ENCODE measurements at regions not wholly inside any gene's neighbourhood (a gene's known extent, or its start where the extent isn't known, plus 50 kb on each side); places are given as distances from the start of the nearest gene placed in this dataset.

DNA sequence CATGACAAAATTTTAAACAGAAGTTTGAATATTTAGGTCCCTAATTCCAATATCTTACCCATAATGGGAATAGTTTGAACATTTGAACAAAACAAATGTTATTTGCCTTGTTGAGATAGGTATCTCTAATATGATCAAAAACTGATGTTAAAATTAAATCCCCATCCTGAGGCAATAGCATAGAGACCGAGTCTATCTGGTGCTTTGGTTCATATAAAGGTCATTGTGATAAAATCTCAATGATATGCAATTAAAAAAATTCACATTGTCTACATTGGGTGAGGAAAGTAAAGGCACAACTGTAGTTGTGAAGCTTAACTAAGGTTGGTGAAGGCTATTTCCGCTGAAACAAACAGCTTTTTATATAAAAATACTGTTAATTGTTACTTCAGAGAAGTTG is 318.3 kb downstream of the CAAP1 start:
- TF ChIP-seq, protein P1, sequence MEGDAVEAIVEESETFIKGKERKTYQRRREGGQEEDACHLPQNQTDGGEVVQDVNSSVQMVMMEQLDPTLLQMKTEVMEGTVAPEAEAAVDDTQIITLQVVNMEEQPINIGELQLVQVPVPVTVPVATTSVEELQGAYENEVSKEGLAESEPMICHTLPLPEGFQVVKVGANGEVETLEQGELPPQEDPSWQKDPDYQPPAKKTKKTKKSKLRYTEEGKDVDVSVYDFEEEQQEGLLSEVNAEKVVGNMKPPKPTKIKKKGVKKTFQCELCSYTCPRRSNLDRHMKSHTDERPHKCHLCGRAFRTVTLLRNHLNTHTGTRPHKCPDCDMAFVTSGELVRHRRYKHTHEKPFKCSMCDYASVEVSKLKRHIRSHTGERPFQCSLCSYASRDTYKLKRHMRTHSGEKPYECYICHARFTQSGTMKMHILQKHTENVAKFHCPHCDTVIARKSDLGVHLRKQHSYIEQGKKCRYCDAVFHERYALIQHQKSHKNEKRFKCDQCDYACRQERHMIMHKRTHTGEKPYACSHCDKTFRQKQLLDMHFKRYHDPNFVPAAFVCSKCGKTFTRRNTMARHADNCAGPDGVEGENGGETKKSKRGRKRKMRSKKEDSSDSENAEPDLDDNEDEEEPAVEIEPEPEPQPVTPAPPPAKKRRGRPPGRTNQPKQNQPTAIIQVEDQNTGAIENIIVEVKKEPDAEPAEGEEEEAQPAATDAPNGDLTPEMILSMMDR (IDR thresholded peaks at IDR 0.05; ENCODE audit: insufficient read depth, low read length, poor library complexity, severe bottlenecking) = no peak
- Histone ChIP-seq H3K36me3 (ENCODE audit: control insufficient read depth, insufficient read depth, low read length) (no peaks in the 10 kb centered on the region), H3K27me3 (ENCODE audit: control insufficient read depth, insufficient read depth, low read length) (no peaks in the 10 kb centered on the region), H3K4me3 (ENCODE audit: low read depth, low read length) (no peak overlapping the region)
- no peak for DNase-seq (ENCODE audit: low read depth)

DNA sequence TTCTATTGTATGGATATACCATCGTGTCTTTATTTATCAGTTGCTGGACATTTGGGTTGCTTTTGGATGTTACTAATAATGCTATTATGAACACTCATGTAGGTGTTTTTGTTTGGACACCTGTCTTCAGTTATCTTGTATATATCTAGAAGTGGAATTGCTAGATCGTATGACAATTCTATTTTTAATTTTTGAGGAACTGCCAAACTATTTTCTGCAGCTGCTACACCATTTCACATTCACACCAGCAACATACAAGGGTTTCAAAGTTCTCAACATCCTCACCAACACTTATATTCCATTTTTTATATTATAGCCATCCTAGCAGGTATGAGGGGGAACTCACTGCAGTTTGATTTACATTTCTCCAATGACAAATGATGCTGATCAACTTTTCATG is 324.6 kb downstream of the CAAP1 start:
- Histone ChIP-seq H3K27me3 (ENCODE audit: control insufficient read depth, insufficient read depth, low read length) (no peaks in the 10 kb centered on the region), H3K4me3 (ENCODE audit: low read depth, low read length) (no peak overlapping the region), H3K36me3 (ENCODE audit: control insufficient read depth, insufficient read depth, low read length) (no peaks in the 10 kb centered on the region)
- TF ChIP-seq, protein P1 (IDR thresholded peaks at IDR 0.05; ENCODE audit: insufficient read depth, low read length, poor library complexity, severe bottlenecking) = no peak
- DNase-seq (ENCODE audit: low read depth) = no peak

DNA sequence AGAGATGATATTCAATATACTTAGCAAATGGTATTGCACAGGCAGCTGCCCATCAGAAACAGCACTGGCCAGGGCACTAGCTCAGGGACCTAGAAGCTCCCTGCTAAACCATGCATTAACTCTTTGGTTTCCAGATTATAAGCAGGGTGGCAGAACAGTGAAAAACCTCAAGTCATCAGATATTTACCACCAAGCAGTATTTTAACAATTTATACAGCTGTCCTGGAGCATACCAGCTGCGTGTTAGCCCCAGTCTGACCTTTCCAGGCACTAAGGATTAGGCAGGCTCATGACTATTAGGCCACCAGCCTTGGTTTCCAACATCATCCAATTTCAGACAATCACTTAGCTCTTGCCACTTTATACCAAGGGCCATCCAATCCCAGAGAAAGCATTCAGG is 326.5 kb downstream of the CAAP1 start:
- Histone ChIP-seq H3K36me3 (ENCODE audit: control insufficient read depth, insufficient read depth, low read length) (no peaks in the 10 kb centered on the region), H3K4me3 (ENCODE audit: low read depth, low read length) (no peak overlapping the region), H3K27me3 (ENCODE audit: control insufficient read depth, insufficient read depth, low read length) (no peaks in the 10 kb centered on the region)
- DNase-seq (ENCODE audit: low read depth) = no peak
- TF ChIP-seq, protein P1 (IDR thresholded peaks at IDR 0.05; ENCODE audit: insufficient read depth, low read length, poor library complexity, severe bottlenecking) = no peak

DNA sequence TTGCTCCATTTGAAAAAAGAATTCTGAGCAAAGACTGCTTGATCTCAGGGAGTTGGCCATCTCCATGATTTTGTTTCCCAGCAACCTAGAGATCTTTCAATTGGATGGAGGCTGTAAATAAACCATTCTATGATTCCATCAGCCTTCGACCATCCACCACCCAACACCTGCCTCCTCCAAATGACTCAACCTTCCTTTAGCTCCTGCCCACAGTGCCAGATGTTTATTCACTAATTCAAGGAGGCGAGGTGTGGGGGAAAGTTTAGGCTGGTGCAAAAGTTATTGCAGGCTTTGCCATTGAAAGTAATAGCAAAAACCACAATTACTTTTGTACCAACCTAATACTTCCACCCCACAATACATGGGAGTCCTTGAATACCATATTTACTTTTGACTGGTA is 327.5 kb downstream of the CAAP1 start:
- H3K36me3 ChIP-seq (ENCODE audit: control insufficient read depth, insufficient read depth, low read length) = no peaks in the 10 kb centered on the region
- no peak overlapping the region for H3K4me3 ChIP-seq (ENCODE audit: low read depth, low read length)
- TF ChIP-seq, protein P1 (IDR thresholded peaks at IDR 0.05; ENCODE audit: insufficient read depth, low read length, poor library complexity, severe bottlenecking) = no peak
- H3K27me3 ChIP-seq (ENCODE audit: control insufficient read depth, insufficient read depth, low read length) = no peaks in the 10 kb centered on the region
- no peak for DNase-seq (ENCODE audit: low read depth)

DNA sequence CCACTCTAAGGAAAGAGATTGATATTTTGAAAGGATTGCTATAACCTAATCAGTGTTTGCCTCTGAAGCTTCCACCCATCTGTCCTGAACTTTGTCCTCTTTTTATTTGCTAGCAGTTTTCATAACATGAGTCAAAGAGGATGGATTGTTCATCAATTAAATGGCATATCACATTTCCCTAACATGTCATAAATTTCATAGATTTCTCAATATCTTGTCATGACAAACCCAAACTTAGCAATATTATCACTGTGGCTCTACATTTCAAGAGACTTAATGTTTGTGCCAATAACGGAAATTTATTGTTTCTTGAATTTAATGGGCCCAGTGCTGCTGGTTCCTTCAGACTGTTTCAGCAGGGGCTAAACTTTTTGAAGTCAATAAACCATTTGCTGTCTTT is 330.3 kb downstream of the CAAP1 start:
- Histone ChIP-seq H3K27me3 (ENCODE audit: control insufficient read depth, insufficient read depth, low read length) (no peaks in the 10 kb centered on the region), H3K4me3 (ENCODE audit: low read depth, low read length) (no peak overlapping the region), H3K36me3 (ENCODE audit: control insufficient read depth, insufficient read depth, low read length) (no peaks in the 10 kb centered on the region)
- TF ChIP-seq, protein P1 (IDR thresholded peaks at IDR 0.05; ENCODE audit: insufficient read depth, low read length, poor library complexity, severe bottlenecking) = no peak
- DNase-seq (ENCODE audit: low read depth) = no peak

DNA sequence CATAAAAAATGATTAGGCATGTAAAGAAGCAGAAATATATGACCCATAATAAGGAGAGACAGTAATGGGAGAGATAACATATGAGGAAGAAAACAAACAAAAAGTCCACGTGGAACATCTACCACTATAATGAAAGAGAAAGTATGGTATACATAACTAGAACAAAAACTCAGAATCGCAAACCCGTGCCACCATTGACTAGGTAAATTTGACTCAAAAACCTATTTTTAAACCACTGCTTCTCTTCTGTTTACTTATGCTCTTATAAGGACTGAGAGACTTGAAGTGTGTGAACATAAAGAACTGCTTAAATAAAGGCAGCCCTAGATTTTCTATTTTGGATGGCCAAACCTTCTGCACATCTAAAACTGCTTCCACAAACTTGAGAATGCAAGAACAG is 330.7 kb downstream of the CAAP1 start:
- TF ChIP-seq, protein P1 (IDR thresholded peaks at IDR 0.05; ENCODE audit: insufficient read depth, low read length, poor library complexity, severe bottlenecking) = no peak
- DNase-seq (ENCODE audit: low read depth) = no peak

More for the DNA sequence above, 330.7 kb downstream of the CAAP1 start:
- H3K4me3 ChIP-seq (ENCODE audit: low read depth, low read length) = no peak overlapping the region
- no peaks in the 10 kb centered on the region for H3K27me3 ChIP-seq (ENCODE audit: control insufficient read depth, insufficient read depth, low read length)
- no peaks in the 10 kb centered on the region for H3K36me3 ChIP-seq (ENCODE audit: control insufficient read depth, insufficient read depth, low read length)

Data from kidney epithelial cell (primary cell).